Retinal pigment epithelial cell (primary cell): ENCODE measurements at regions not wholly inside any gene's neighbourhood (a gene's known extent, or its start where the extent isn't known, plus 50 kb on each side); places are given as distances from the start of the nearest gene placed in this dataset.

Experiments
- DNase-seq: peaks from one replicate; pipeline ENCODE4 v3.0.0-alpha.2; 2010; ENCODE audit warnings: low read depth
- H3K4me3 ChIP-seq: 2 replicates; pipeline ENCODE4 v1.5.1; 2011; ENCODE audit warnings: mild to moderate bottlenecking, low read length, control low read depth, moderate library complexity
- TF ChIP-seq, protein P1 (sequence below): conservative IDR thresholded peaks from 2 replicates; pipeline ENCODE4 v1.5.1; 2011; ENCODE audit warnings: low read depth, low read length, control low read depth, inconsistent platforms

DNA sequence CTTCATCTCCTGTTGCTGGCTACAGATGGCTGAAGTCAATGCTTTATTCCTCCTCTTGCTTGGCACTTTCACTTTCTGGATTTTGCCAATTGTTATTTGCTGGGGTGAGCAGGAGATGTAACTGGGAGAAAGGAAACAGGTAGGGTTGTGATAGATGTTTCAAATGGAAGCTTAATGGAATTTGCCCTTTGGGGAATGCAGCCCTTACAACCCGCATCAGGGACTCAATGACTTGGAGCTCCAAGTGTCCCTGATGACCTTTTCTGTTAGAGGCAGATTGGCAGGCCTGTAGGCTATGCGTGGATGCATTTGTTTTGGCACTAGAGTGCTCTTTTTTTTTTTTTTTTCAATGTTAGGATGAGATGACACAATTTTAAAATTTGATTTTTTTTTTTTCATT lies 219.9 kb upstream of the GLRA1 start:
- DNase-seq = no peak
- TF ChIP-seq, protein P1, sequence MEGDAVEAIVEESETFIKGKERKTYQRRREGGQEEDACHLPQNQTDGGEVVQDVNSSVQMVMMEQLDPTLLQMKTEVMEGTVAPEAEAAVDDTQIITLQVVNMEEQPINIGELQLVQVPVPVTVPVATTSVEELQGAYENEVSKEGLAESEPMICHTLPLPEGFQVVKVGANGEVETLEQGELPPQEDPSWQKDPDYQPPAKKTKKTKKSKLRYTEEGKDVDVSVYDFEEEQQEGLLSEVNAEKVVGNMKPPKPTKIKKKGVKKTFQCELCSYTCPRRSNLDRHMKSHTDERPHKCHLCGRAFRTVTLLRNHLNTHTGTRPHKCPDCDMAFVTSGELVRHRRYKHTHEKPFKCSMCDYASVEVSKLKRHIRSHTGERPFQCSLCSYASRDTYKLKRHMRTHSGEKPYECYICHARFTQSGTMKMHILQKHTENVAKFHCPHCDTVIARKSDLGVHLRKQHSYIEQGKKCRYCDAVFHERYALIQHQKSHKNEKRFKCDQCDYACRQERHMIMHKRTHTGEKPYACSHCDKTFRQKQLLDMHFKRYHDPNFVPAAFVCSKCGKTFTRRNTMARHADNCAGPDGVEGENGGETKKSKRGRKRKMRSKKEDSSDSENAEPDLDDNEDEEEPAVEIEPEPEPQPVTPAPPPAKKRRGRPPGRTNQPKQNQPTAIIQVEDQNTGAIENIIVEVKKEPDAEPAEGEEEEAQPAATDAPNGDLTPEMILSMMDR = no peak
- H3K4me3 ChIP-seq = no peak overlapping the region

DNA sequence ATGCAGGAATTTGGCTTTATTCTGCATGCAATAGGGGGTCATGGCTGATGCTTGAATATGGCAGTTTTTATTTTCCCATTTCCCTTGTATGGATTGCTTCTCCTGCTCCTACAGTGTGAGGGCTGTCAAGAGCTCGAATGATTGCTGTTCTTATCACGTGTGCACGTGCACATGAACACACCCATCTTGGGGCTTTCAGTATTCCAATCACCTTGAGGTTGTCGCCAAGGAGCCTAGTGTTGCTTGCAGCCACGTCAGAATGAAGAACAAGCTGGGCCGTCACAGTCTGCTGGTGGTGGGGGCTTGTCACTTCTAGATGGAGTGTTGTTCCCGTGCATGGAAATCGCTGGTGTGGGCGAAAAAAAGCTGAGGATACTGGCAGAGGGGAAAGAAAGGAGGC lies 219.4 kb upstream of the GLRA1 start:
- TF ChIP-seq, protein P1 = no peak
- DNase-seq = no peak
- H3K4me3 ChIP-seq = no peak overlapping the region

DNA sequence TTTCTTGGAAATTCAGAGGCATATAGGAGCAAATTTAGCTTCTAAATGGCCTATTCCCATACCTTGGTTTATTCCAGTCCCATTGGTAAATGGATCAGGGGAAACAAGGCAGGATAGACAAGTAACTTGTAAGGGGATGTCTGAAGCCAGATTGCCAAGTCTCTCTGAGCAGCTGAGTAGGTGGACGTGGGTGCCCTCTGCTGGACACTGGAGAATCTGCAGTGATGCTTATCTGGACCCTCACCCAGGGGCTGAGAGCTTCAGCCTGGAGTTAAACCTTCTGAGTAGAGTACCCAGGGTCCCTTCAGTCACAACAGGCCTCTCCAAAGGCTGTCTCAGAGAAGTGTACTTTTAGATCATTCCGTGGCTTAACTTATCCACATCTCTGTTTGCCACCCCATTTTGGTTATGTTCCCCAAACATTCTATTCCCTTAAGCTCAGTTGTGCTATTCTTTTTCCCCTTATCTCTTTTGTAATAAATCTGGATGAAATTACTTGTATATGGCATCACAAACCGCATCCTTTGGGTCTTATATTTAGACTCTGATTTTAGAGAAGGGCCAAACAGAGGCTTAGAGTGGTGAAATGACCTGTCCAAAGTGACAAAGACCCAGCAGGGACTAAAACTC lies 218.3 kb upstream of the GLRA1 start:
- peak; percentile 15 for DNase-seq
- TF ChIP-seq, protein P1 = peak; percentile 95
- H3K4me3 ChIP-seq = no peak overlapping the region

GRCh38 chr5:152140347-152140746 lies 215.7 kb upstream of the GLRA1 start:
- TF ChIP-seq, protein P1 = no peak
- no peak overlapping the region for H3K4me3 ChIP-seq
- DNase-seq = peak; percentile 0

- TF ChIP-seq, protein P1 = no peak
- H3K4me3 ChIP-seq = no peak overlapping the region
- no peak for DNase-seq
These were observed 212.4 kb upstream of the GLRA1 start for GRCh38 chr5:152137063-152137462.

DNA sequence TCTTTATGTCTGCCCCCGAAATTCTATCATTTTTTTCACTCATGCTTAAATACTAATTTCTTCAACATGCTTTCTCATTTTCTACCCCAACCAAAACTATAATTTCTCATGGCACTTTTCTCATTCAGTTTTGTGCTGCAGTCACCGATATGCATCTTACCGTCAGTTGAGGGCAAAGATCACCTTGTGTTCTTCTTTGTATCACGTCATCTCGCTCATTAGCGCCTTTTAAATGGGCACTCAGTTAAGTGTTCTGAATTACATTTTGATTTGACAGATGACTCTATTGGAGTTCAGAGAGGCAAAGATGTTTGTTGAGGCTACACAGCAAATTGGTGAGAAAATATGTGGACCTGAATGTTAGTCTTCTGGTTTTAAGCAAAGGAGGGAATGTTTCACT lies 211.7 kb upstream of the GLRA1 start:
- TF ChIP-seq, protein P1 = no peak
- no peak for DNase-seq
- H3K4me3 ChIP-seq = no peak overlapping the region

GRCh38 chr5:152135827-152136226 lies 211.2 kb upstream of the GLRA1 start:
- TF ChIP-seq, protein P1 = no peak
- DNase-seq = no peak
- no peak overlapping the region for H3K4me3 ChIP-seq
